CD4-positive, alpha-beta T cell treated with Interleukin-17A for 4 hours (primary cell): ENCODE measurements at regions not wholly inside any gene's neighbourhood (a gene's known extent, or its start where the extent isn't known, plus 50 kb on each side); places are given as distances from the start of the nearest gene placed in this dataset.

ENCODE experiments used
- DNase-seq: peaks from one replicate; pipeline ENCODE4 v3.0.0-alpha.2; 2020; ENCODE audit warnings: mixed read lengths

DNA sequence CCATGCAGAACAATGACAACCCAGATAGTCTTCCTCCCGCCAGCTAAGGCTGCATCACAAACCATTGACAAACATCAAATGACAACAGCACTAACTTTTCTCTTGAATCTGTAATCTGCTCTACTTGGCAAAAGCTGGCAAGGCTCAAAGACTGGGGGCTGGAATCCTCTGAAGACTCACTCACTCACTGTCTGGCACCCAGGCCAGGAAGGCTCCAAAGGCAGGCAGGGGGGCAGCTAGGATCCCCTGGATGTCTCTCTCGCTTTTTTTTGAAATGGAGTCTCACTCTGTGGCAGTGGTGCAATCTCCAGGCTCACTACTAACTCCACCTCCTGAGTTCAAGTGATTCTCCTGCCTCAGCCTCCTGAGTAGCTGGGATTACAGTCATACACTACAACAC is 159.7 kb upstream of the GPR26 start:
- DNase-seq = no peak

GRCh38 chr10:123507298-123507697 is 158.9 kb upstream of the GPR26 start:
- DNase-seq = no peak

DNA sequence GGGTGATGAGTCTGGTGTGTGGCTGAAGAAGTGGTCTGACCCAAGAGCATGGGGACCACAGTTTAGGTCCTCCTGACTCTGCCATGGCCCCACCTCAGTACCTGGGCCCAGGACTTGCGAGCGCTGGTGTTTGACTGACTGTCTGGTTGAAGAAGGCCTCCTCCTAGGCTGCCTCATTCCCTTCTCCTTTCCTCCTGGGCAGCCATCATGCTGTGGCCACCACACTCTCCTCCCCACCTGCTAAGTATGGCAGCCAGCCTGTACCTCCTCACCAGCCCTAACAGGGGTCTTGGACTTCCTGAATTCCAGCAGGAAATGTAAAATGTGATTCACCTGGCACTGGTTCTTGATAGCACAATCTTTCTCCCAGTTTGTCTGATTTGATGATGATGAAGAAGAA is 156.8 kb upstream of the GPR26 start:
- DNase-seq = no peak

- DNase-seq = no peak
These were observed 153.0 kb upstream of the GPR26 start for GRCh38 chr10:123512901-123513775.

- DNase-seq = no peak
These were observed 152.3 kb upstream of the GPR26 start for GRCh38 chr10:123513870-123514269.

DNA sequence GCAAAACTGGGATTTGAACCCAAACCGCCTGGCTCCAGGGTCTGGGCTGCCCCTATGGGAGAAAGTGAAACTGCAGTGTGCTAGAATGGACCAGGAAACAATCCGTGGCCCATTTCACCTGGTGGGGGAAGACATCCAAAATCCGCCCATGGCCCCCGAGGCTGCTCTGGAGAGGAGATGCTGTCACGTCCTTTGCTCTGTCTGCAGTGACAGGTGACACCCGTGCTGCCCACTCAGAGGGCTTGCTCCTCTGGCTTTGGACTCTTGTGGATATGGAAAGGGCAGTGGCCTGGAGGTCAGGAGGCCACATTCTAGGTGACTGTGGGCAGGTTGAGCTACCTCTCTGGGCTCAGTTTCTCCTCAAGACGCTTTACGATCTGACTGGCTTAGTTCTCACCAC is 151.2 kb upstream of the GPR26 start:
- no peak for DNase-seq

- no peak for DNase-seq
These were observed 150.5 kb upstream of the GPR26 start for GRCh38 chr10:123515661-123516060.

GRCh38 chr10:123516291-123516690 is 149.9 kb upstream of the GPR26 start:
- no peak for DNase-seq

DNA sequence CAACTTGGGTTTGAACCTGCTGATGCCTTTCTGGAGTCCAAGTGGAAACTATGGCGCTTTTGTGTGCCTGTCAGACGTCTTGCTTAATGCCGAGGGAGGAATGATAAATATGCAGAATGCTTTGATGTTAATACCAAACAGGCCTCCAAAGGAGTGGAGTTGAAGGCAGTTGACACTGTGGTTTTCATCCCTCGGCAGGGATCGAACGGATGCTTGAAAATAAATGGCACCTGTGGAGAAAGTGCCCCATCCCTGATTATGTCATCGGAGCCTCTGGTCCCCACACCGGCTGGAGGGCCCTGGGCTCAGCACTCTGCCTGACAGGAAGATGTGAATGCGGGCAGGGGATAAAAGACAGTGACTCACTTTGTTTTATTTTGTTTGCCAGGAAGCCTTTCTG is 148.7 kb upstream of the GPR26 start:
- no peak for DNase-seq

DNA sequence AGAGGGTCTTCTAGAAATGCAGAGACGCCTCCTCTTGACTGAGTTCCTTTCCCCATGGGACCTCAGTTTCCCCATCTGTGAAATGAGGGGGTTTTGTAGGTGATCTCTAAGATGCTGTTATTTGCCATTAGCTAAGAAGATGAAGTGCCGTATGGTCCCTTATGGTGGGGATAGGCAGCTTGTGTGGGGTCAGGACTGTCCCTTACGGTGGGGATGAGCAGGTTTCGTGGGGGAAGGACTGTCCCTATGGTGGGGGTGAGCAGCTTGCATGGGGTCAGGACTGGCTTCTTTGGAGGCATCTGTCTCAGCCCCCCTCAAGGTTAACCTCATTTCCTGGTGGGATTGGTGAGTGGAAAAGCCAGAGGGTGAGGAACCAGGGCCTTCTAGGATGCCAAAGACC is 148.3 kb upstream of the GPR26 start:
- DNase-seq = no peak

GRCh38 chr10:123518765-123519164 is 147.4 kb upstream of the GPR26 start:
- DNase-seq = no peak

GRCh38 chr10:123519861-123520260 is 146.3 kb upstream of the GPR26 start:
- no peak for DNase-seq

DNA sequence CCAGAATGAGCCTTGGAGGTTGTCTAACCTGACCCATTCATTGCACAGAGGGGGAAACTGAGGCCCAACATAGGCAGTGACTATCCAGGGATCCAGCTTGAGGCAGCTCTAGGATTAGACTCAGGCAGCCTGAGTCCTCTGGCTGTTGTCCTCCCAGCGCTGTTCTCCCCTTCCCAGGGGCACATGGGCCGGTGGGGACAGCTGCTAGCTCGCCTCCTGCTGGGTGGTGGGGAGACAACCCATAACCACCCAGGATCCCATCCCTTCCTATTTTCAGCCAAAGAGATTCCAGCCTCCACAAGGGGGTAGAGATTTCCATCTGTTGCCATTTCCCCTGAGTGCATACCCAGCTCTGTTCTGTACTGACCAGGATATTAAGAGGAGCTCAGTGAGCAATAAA is 145.1 kb upstream of the GPR26 start:
- no peak for DNase-seq

DNA sequence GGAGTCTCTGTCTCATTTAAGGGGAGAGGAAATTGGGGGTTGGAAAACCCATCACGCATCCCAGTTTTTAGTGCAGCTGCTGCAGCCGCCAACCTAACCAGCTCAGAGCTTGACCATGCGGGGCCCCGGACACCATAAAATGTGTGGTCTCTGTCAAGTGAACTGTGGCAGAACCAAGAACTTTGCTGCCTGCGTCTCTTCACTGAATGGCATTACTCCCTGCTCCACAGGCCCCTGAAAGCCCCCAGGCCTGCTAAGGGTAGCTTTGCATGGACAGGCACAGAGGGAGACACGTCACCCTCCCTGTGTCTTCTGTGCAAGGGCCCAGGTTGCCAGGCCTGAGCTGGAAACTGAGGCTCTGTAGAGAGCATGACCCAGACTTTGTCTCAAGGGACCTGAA is 144.6 kb upstream of the GPR26 start:
- no peak for DNase-seq

DNA sequence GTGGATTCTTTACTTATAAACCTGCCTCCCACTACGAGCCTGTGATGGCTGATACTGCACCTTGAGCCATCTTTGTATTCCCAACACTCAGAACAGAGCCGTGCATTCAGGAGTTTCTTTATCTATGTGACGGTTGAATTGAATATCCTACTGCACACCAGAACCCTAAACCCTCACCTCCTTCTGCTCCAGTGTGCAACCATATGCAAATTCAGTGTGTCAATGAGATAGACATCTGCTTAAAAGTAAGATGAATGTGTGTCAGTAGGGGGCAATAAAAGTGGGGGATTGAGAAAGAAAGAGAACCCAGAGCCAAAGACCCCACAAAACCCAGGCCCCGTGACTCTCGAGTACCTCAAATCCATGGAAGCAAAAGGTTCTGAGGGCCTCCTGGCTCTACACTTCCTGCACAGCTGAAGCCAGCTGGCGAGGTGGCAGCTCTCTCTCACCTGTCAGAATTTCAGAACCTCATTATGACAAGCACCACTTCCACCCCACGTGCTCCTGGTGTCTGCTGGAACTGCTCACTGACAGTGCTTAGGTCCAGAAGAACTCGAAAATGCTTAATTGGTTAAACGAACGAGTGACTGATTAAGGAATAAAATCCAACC is 143.3 kb upstream of the GPR26 start:
- no peak for DNase-seq

DNA sequence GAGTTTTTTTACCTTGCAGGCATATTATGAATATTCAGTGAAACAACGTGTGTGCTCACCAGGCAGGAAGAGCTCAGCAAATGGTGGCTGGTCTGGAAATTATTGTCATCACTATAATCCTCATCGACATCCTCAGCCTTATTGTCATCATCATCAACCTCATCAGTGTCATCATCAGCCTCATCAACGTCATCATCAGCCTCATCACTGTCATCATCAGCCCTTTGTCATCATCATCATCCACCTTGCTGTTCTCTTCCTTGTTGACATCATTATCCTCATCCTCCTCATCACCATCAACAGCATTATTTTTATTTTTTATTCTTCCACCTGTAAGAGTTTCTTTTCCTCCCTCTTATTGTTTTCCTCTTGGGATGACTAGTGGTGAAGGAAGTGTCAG is 142.3 kb upstream of the GPR26 start:
- DNase-seq = no peak

GRCh38 chr10:123526356-123527064 is 139.6 kb upstream of the GPR26 start:
- no peak for DNase-seq

GRCh38 chr10:123527151-123527550 is 139.0 kb upstream of the GPR26 start:
- DNase-seq = no peak

- DNase-seq = no peak
These were observed 136.9 kb upstream of the GPR26 start for GRCh38 chr10:123529146-123529760.

DNA sequence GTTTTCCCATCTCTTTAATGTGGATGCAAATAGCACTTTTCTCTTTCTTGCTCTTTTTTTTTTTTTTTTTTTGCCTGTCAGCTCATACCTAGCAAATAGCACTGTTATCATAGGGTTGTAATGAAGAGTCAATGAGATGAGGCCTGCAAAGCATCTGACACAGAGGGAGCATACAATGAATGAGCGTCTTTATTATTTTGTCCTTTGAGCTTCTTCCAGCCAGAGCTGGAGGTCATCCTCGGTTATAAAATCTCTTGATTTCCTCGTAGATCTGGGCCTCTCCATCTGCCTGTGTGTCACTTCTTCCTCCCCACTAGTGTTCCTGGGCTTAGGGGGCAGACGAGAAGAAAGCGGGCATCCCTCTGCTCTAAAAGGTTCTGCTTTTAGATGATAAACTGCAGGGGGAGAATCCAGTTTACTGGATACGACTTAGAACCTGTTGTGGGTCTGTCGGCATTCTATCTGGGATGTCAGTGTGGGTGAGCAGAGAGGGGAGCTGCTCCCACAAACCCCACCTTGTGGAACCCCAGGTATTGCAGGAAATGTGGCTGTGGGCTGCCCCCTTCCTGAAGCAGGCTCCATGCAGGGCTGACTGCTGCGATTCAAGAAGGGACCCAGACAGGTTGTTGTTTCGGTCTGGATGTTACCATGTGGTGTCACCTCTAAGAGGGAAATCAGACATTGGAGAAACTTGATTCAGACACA is 135.8 kb upstream of the GPR26 start:
- no peak for DNase-seq

DNA sequence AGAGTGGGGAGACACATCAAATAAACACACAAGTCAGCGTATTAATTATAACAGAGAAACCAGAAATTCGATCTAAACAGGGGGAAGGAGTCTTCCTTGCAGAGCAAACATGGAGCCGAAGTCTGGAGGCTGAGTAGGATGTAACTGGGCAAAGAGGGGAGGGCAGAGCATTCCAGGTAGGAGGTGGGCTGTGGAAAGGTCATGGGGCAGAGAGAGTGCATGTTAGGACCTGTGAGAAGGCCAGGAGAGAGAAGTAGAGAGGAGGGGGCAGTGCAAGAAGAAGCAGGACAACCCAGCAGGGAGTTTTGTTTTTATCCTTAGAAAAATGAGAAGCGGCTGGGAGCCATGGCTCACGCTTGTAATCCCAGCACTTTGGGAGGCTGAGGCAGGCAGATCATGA is 130.8 kb upstream of the GPR26 start:
- no peak for DNase-seq

DNA sequence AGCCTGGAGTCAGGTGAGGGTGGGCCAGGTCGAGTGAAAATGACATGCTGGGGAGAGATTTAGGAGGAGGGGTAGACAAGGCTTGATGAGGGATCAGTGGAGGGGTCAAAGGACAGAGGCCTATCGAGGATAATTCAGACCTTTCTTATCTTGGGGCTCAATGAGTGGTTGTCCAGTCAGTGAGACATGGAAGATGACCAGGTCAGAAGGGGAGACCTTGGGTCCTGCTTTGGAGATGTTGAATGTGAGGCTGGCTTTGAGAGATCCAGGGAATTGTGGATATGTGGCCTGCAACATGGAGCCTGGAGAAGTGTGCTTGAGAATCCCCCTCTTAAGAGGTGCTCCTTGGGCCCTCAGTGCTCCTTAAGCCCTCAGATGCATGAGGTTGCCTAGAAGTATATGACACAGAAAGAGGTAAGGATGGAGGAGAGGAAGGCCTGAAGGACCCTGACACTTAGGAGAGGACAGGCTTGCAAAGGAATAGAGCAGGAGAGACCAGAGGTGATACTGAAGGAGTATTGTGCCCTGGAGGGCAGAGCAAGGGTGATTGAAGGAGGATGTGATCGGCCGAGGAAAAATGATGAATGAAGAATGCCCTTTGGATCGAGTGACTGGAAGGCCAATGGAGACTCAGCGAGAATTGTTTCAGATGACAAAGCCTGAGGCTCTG is 129.8 kb upstream of the GPR26 start:
- DNase-seq = no peak
